Astrocyte (in vitro differentiated cells and primary cell): ENCODE measurements at regions not wholly inside any gene's neighbourhood (a gene's known extent, or its start where the extent isn't known, plus 50 kb on each side); places are given as distances from the start of the nearest gene placed in this dataset.

Experiments
- CTCF ChIP-seq: IDR thresholded peaks from 2 replicates; pipeline ENCODE4 v1.5.1; 2011; ENCODE audit warnings: low read depth, mild to moderate bottlenecking, inconsistent platforms, low read length, moderate library complexity; ENCODE audit not compliant: insufficient read depth
- EZH2 ChIP-seq: IDR thresholded peaks from 2 replicates; pipeline ENCODE4 v1.6.1; 2012; ENCODE audit warnings: mild to moderate bottlenecking, low read length, inconsistent platforms; ENCODE audit not compliant: insufficient read depth

GRCh38 chr2:12396699-12397098 lies 320.0 kb upstream of the TRIB2 start:
- TF ChIP-seq CTCF (no peak), EZH2 (no peak)
